ENCODE measurements at regions not wholly inside any gene's neighbourhood (a gene's known extent, or its start where the extent isn't known, plus 50 kb on each side); places are given as distances from the start of the nearest gene placed in this dataset.

GRCh38 chr6:163956571-163957407, 542.3 kb downstream of the QKI start (continued):
- peak; percentile 41; the same call in 1 of the 2 replicates for TF ChIP-seq JUN (IDR thresholded peaks at IDR 0.05; ENCODE audit: borderline replicate concordance, low read depth, low read length)
- TF ChIP-seq JUN (CRISPR knock-in tag; IDR thresholded peaks at IDR 0.05; ENCODE audit: borderline replicate concordance), result no peak
- peak; percentile 72 for TF ChIP-seq CREM (IDR thresholded peaks at IDR 0.05; ENCODE audit: low read depth)
- 0 out of 2 replicates have a peak, but pooled peaks have one; percentile 28 for TF ChIP-seq ZNF589 (CRISPR knock-in tag; IDR thresholded peaks at IDR 0.05; ENCODE audit: low read depth)
- TF ChIP-seq TRIM28 (IDR thresholded peaks at IDR 0.05), result no peak
- TF ChIP-seq RREB1 (CRISPR knock-in tag; IDR thresholded peaks at IDR 0.05), result 0 out of 2 replicates have a peak, but pooled peaks have one; percentile 16
- TF ChIP-seq NELFE (IDR thresholded peaks at IDR 0.05; ENCODE audit: insufficient read depth, insufficient read length), result no peak
- TF ChIP-seq NFIC (IDR thresholded peaks at IDR 0.05), result 0 out of 2 replicates have a peak, but pooled peaks have one; percentile 32
- TF ChIP-seq CBX3 (IDR thresholded peaks at IDR 0.05; ENCODE audit: borderline replicate concordance in 1 of 2, low read length in 2 of 2), result 0 out of 3 replicates have a peak, but pooled peaks of 1 of the 2 experiments have one; percentile 59
- TF ChIP-seq NCOA2 (IDR thresholded peaks at IDR 0.05; ENCODE audit: partially characterized antibody in 2 of 2), result no peak
- TF ChIP-seq ESRRB (CRISPR knock-in tag; IDR thresholded peaks at IDR 0.05; ENCODE audit: borderline replicate concordance), result no peak
- TF ChIP-seq NR2C1 (IDR thresholded peaks at IDR 0.05), result no peak
- 0 out of 2 replicates have a peak, but pooled peaks have one; percentile 45 for TF ChIP-seq NR2C1 (tag; IDR thresholded peaks at IDR 0.05)
- TF ChIP-seq ARID2 (IDR thresholded peaks at IDR 0.05), result peak; percentile 80; the same call in 1 of the 2 replicates
- TF ChIP-seq TAF15 (IDR thresholded peaks at IDR 0.05; ENCODE audit: low read depth, low read length), result no peak
- no peak for TF ChIP-seq ZBTB49 (CRISPR knock-in tag; IDR thresholded peaks at IDR 0.05; ENCODE audit: borderline replicate concordance)

All from K562 (cell line).